Neural progenitor cell (in vitro differentiated cells): ENCODE measurements at regions not wholly inside any gene's neighbourhood (a gene's known extent, or its start where the extent isn't known, plus 50 kb on each side); places are given as distances from the start of the nearest gene placed in this dataset.

Source experiments
- CTCF ChIP-seq: fragments of 200-600 bp; sonication (generic); IDR thresholded peaks from 2 replicates; pipeline ENCODE4 v1.5.1; 2017; ENCODE audit warnings: antibody characterized with exemption, mild to moderate bottlenecking
- EZH2 ChIP-seq: fragments of 200-600 bp; sonication (generic); IDR thresholded peaks from 2 replicates; pipeline ENCODE4 v1.6.1; 2017; ENCODE audit warnings: antibody characterized with exemption, mild to moderate bottlenecking, moderate library complexity

- TF ChIP-seq CTCF: no peak
- no peak for TF ChIP-seq EZH2
Measured at GRCh38 chr22:48826546-48826945, 1001.1 kb downstream of the BRD1 start.
